PFSK-1 (cell line): ENCODE measurements at regions not wholly inside any gene's neighbourhood (a gene's known extent, or its start where the extent isn't known, plus 50 kb on each side); places are given as distances from the start of the nearest gene placed in this dataset.

ENCODE experiments used
- POLR2AphosphoS5 ChIP-seq: IDR thresholded peaks from 2 replicates; pipeline ENCODE4 v1.6.1; 2012; ENCODE audit warnings: low read depth, mild to moderate bottlenecking, control low read depth, low read length, moderate library complexity
- TAF1 ChIP-seq: IDR thresholded peaks from 2 replicates; pipeline ENCODE4 v1.6.1; 2012; ENCODE audit warnings: low read length, control low read depth, borderline replicate concordance; ENCODE audit not compliant: insufficient read depth

DNA sequence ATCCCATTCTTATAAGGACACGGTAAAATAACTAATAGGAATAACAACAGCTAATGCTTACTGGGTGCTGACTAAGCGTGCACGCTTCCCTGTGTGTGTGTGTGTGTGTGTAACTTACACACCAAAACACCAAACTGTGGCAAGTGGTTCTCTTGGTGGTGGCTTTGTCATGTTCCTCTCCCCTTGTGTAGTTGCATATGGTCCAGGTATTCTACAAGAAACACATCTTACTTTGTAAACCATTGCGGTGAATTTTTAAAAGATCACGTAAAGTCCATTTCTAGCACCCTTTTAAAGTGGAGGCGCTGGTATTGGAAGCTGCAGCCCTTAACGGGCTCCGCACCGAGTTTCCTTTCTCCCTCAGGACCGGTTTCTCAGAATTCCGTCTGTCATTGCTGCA is 221.0 kb upstream of the FOXF1 start:
- TF ChIP-seq POLR2AphosphoS5 (no peak), TAF1 (no peak)
